IgD-negative memory B cell (primary cell): ENCODE measurements at regions not wholly inside any gene's neighbourhood (a gene's known extent, or its start where the extent isn't known, plus 50 kb on each side); places are given as distances from the start of the nearest gene placed in this dataset.

Experiments used
- H3K27ac Mint-ChIP-seq, 3 donors: one replicate each; pipeline ENCODE4 v1.8.0; 2020 to 2022; ENCODE audit warnings: mild to moderate bottlenecking in 3 of 3, mixed read lengths in 3 of 3, moderate library complexity in 1 of 3
- H3K27me3 Mint-ChIP-seq: one replicate; pipeline ENCODE4 v1.8.0; 2021; ENCODE audit warnings: mixed read lengths
- H3K36me3 Mint-ChIP-seq: one replicate; pipeline ENCODE4 v1.8.0; 2020; ENCODE audit warnings: mild to moderate bottlenecking, mixed read lengths
- H3K4me1 Mint-ChIP-seq, 3 donors: one replicate each; pipeline ENCODE4 v1.8.0; 2020 to 2022; ENCODE audit warnings: mixed read lengths in 3 of 3, mild to moderate bottlenecking in 1 of 3
- H3K4me3 Mint-ChIP-seq, 4 donors: one replicate each; pipeline ENCODE4 v1.8.0; 2020 to 2022; ENCODE audit warnings: mild to moderate bottlenecking in 4 of 4, mixed read lengths in 4 of 4, moderate library complexity in 3 of 4
- H3K9me3 Mint-ChIP-seq, 3 donors: one replicate each; pipeline ENCODE4 v1.8.0; 2020 to 2021; ENCODE audit warnings: mixed read lengths in 3 of 3, mild to moderate bottlenecking in 1 of 3

- Mint-ChIP-seq H3K36me3 (no peaks in the 10 kb centered on the region), H3K27me3 (no peaks in the 10 kb centered on the region)
Measured at GRCh38 chr13:63088226-63088625, 1672.6 kb upstream of the PCDH20 start.

GRCh38 chr13:63086286-63086685 lies 1670.6 kb upstream of the PCDH20 start:
- no peak overlapping the region for H3K4me3 Mint-ChIP-seq
- peaks cover 3 to 9% (median 7%) of the 10 kb centered on the region in 3 donors for H3K9me3 Mint-ChIP-seq
- no peaks in the 10 kb centered on the region for H3K36me3 Mint-ChIP-seq

More at GRCh38 chr13:63088226-63088625, 1672.6 kb upstream of the PCDH20 start:
- Mint-ChIP-seq H3K27ac (no peak overlapping the region), H3K4me3 (no peak overlapping the region), H3K9me3 (peaks cover 0 to 6% (median 4%) of the 10 kb centered on the region in 3 donors), H3K4me1 (no peaks in the 10 kb centered on the region)

GRCh38 chr13:63085851-63086250 lies 1670.2 kb upstream of the PCDH20 start:
- H3K27ac Mint-ChIP-seq: no peak overlapping the region
- H3K4me3 Mint-ChIP-seq: no peak overlapping the region
- H3K9me3 Mint-ChIP-seq: peaks cover 3 to 12% (median 8%) of the 10 kb centered on the region in 3 donors
- H3K4me1 Mint-ChIP-seq: peaks cover 0 to 1% (median 0%) of the 10 kb centered on the region in 3 donors
- H3K36me3 Mint-ChIP-seq: no peaks in the 10 kb centered on the region
- H3K27me3 Mint-ChIP-seq: no peaks in the 10 kb centered on the region

More at GRCh38 chr13:63086286-63086685, 1670.6 kb upstream of the PCDH20 start:
- peaks cover 0 to 1% (median 0%) of the 10 kb centered on the region in 3 donors for H3K4me1 Mint-ChIP-seq
- no peaks in the 10 kb centered on the region for H3K27me3 Mint-ChIP-seq
- H3K27ac Mint-ChIP-seq: no peak overlapping the region

- Mint-ChIP-seq H3K9me3 (peaks cover 5 to 18% (median 6%) of the 10 kb centered on the region in 3 donors), H3K27ac (no peak overlapping the region), H3K36me3 (no peaks in the 10 kb centered on the region), H3K27me3 (no peaks in the 10 kb centered on the region), H3K4me1 (peaks cover 0 to 1% (median 0%) of the 10 kb centered on the region in 3 donors), H3K4me3 (no peak overlapping the region)
Measured at GRCh38 chr13:63081400-63082014, 1665.9 kb upstream of the PCDH20 start.

GRCh38 chr13:63075126-63075525 lies 1659.5 kb upstream of the PCDH20 start:
- H3K9me3 Mint-ChIP-seq: peaks cover 0 to 6% (median 6%) of the 10 kb centered on the region in 3 donors
- no peaks in the 10 kb centered on the region for H3K27me3 Mint-ChIP-seq
- H3K27ac Mint-ChIP-seq: no peak overlapping the region
- H3K4me3 Mint-ChIP-seq: no peak overlapping the region
- H3K36me3 Mint-ChIP-seq: no peaks in the 10 kb centered on the region
- no peaks in the 10 kb centered on the region for H3K4me1 Mint-ChIP-seq

GRCh38 chr13:63050287-63050686 lies 1634.6 kb upstream of the PCDH20 start:
- no peaks in the 10 kb centered on the region for H3K4me1 Mint-ChIP-seq
- H3K4me3 Mint-ChIP-seq: no peak overlapping the region
- H3K27ac Mint-ChIP-seq: no peak overlapping the region
- H3K36me3 Mint-ChIP-seq: no peaks in the 10 kb centered on the region
- peaks cover 2 to 4% (median 4%) of the 10 kb centered on the region in 3 donors for H3K9me3 Mint-ChIP-seq
- no peaks in the 10 kb centered on the region for H3K27me3 Mint-ChIP-seq

- no peaks in the 10 kb centered on the region for H3K27me3 Mint-ChIP-seq
- H3K4me1 Mint-ChIP-seq: no peaks in the 10 kb centered on the region
- H3K27ac Mint-ChIP-seq: no peak overlapping the region
Measured at GRCh38 chr13:63048653-63049052, 1633.0 kb upstream of the PCDH20 start.

GRCh38 chr13:63044589-63045313 lies 1629.1 kb upstream of the PCDH20 start:
- H3K27ac Mint-ChIP-seq: no peak overlapping the region

More at GRCh38 chr13:63048653-63049052, 1633.0 kb upstream of the PCDH20 start:
- H3K36me3 Mint-ChIP-seq: no peaks in the 10 kb centered on the region
- H3K9me3 Mint-ChIP-seq: peaks cover 2 to 4% (median 4%) of the 10 kb centered on the region in 3 donors
- no peak overlapping the region for H3K4me3 Mint-ChIP-seq

GRCh38 chr13:63042686-63043085 lies 1627.0 kb upstream of the PCDH20 start:
- Mint-ChIP-seq H3K4me1 (no peaks in the 10 kb centered on the region), H3K9me3 (peaks cover 3 to 4% (median 3%) of the 10 kb centered on the region in 3 donors), H3K36me3 (no peaks in the 10 kb centered on the region), H3K27me3 (no peaks in the 10 kb centered on the region), H3K4me3 (no peak overlapping the region), H3K27ac (no peak overlapping the region)

More at GRCh38 chr13:63044589-63045313, 1629.1 kb upstream of the PCDH20 start:
- H3K9me3 Mint-ChIP-seq: peaks cover 2 to 4% (median 3%) of the 10 kb centered on the region in 3 donors
- H3K4me1 Mint-ChIP-seq: no peaks in the 10 kb centered on the region
- no peaks in the 10 kb centered on the region for H3K36me3 Mint-ChIP-seq
- H3K27me3 Mint-ChIP-seq: no peaks in the 10 kb centered on the region
- H3K4me3 Mint-ChIP-seq: no peak overlapping the region

GRCh38 chr13:63041640-63042414 lies 1626.2 kb upstream of the PCDH20 start:
- no peaks in the 10 kb centered on the region for H3K36me3 Mint-ChIP-seq
- no peak overlapping the region for H3K27ac Mint-ChIP-seq
- peaks cover 3 to 4% (median 3%) of the 10 kb centered on the region in 3 donors for H3K9me3 Mint-ChIP-seq
- no peaks in the 10 kb centered on the region for H3K27me3 Mint-ChIP-seq
- H3K4me1 Mint-ChIP-seq: no peaks in the 10 kb centered on the region
- no peak overlapping the region for H3K4me3 Mint-ChIP-seq

- H3K9me3 Mint-ChIP-seq: peaks cover 0 to 23% (median 2%) of the 10 kb centered on the region in 3 donors
- H3K4me3 Mint-ChIP-seq: no peak overlapping the region
- no peak overlapping the region for H3K27ac Mint-ChIP-seq
- H3K27me3 Mint-ChIP-seq: no peaks in the 10 kb centered on the region
- no peaks in the 10 kb centered on the region for H3K4me1 Mint-ChIP-seq
- H3K36me3 Mint-ChIP-seq: no peaks in the 10 kb centered on the region
Measured at GRCh38 chr13:63026285-63026797, 1610.7 kb upstream of the PCDH20 start.

- Mint-ChIP-seq H3K27ac (no peak overlapping the region), H3K36me3 (no peaks in the 10 kb centered on the region), H3K4me1 (no peaks in the 10 kb centered on the region), H3K9me3 (peaks cover 0 to 20% (median 2%) of the 10 kb centered on the region in 3 donors), H3K4me3 (no peak overlapping the region), H3K27me3 (no peaks in the 10 kb centered on the region)
Measured at GRCh38 chr13:63025741-63026140, 1610.1 kb upstream of the PCDH20 start.

GRCh38 chr13:63024458-63024857 lies 1608.8 kb upstream of the PCDH20 start:
- no peaks in the 10 kb centered on the region for H3K27me3 Mint-ChIP-seq
- no peaks in the 10 kb centered on the region for H3K36me3 Mint-ChIP-seq
- peak overlapping the region in 1 of 3 donors; percentile 53 for H3K27ac Mint-ChIP-seq
- H3K4me1 Mint-ChIP-seq: no peaks in the 10 kb centered on the region
- peaks cover 0 to 16% (median 2%) of the 10 kb centered on the region in 3 donors for H3K9me3 Mint-ChIP-seq
- no peak overlapping the region for H3K4me3 Mint-ChIP-seq

GRCh38 chr13:63011996-63012395 lies 1596.3 kb upstream of the PCDH20 start:
- no peak overlapping the region for H3K4me3 Mint-ChIP-seq
- H3K27me3 Mint-ChIP-seq: no peaks in the 10 kb centered on the region
- H3K4me1 Mint-ChIP-seq: no peaks in the 10 kb centered on the region
- H3K27ac Mint-ChIP-seq: no peak overlapping the region
- H3K36me3 Mint-ChIP-seq: no peaks in the 10 kb centered on the region
- H3K9me3 Mint-ChIP-seq: peaks cover 9 to 21% (median 11%) of the 10 kb centered on the region in 3 donors
